ENCODE measurements at regions not wholly inside any gene's neighbourhood (a gene's known extent, or its start where the extent isn't known, plus 50 kb on each side); places are given as distances from the start of the nearest gene placed in this dataset.
"Not testable (repeated sequence)": the region's sequence is repeated elsewhere in the genome, so short reads cannot be mapped to it uniquely, and the experiment has no call there.

GRCh38 chr13:44149231-44149630 is 224.4 kb upstream of the SERP2 start:
- not testable (repeated sequence) for DNase-seq (ENCODE audit: low read depth, low spot score)

- no peak for DNase-seq (ENCODE audit: low read depth, low spot score)
Measured at GRCh38 chr13:44149821-44150220, 223.8 kb upstream of the SERP2 start.

- no peak for DNase-seq (ENCODE audit: low read depth, low spot score)
Measured at GRCh38 chr13:44151474-44151873, 222.2 kb upstream of the SERP2 start.

DNA sequence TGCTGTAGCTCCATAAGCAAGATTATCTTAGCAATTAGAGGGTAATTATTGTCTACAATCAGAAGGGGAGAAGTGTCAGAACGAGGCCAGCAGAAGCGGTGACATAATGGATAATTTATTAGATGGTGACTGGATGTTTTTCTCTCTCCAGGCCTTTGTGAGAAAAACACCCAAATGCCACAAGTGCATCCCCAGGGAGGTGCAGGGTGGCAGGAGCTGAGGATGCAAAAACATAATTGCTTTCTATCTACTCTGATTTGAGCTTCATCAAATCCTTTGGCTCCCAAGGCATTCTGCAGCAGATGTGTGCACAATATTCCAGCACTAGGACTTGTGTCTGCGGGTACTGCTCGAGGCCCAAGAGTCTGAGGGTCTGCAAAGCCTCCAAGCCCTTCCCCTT is 220.1 kb upstream of the SERP2 start:
- no peak for DNase-seq (ENCODE audit: low read depth, low spot score)

DNA sequence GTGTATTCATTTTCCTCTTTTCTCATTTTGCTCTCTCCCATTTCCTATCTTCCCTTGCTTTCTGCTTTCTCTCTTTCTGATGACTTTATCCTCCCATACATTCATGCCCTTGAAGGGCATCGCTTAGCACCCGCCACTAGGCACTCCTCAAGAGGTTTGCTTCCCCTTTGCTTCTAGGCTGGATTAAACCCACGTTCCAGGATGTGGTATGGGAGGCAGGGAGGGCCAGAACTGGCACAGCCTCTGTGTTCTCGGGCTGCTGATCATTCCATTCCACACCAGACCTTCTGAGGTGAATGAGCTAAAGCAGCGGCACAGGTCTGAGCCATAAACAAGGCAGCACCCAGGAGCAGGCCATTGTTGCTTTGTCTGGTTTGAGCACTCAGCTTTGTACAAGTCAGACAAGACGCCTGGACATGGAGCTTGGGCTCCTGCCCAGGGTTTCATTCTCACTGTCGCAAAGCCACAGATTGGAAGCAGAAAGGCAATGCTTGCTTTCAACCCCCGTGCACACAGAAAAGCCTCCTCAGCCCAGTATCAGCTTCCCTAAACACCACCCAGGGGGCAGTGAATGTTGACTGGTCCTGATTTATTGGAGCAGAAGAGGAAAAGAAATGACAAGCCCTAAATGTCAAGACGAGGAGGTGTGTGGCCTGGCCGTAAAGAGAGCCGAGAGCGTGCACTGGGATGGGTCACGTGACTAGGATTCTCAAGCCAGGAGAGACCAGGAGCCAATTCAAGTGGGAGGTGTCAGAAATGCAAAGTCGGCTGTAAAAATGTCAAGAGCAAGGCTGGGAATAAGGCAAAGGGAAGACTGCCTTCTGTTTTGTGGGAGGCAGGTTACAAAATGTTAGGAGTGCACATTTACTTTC is 218.0 kb upstream of the SERP2 start:
- DNase-seq (ENCODE audit: low read depth, low spot score) = no peak

DNA sequence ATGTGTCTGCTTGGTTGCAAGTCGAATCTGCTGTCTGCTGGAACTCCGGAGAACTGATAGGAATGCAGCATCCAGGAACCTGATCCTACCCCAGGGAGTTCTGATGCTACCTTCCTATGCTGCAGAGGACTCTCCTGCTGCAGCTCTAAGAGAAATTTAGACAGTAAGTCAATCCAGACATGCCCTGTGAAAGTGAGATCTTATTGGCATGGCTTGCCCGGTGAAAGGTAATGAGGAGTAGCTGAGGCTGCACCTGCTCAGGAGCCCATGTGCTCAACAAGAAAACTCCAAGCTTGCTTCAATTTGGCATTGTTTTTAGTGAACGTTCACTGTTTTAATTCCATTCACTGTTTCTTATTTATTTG is 217.3 kb upstream of the SERP2 start:
- DNase-seq (ENCODE audit: low read depth, low spot score) = no peak

GRCh38 chr13:44157606-44158005 is 216.0 kb upstream of the SERP2 start:
- DNase-seq (ENCODE audit: low read depth, low spot score) = no peak

GRCh38 chr13:44158098-44158521 is 215.5 kb upstream of the SERP2 start:
- no peak for DNase-seq (ENCODE audit: low read depth, low spot score)

DNA sequence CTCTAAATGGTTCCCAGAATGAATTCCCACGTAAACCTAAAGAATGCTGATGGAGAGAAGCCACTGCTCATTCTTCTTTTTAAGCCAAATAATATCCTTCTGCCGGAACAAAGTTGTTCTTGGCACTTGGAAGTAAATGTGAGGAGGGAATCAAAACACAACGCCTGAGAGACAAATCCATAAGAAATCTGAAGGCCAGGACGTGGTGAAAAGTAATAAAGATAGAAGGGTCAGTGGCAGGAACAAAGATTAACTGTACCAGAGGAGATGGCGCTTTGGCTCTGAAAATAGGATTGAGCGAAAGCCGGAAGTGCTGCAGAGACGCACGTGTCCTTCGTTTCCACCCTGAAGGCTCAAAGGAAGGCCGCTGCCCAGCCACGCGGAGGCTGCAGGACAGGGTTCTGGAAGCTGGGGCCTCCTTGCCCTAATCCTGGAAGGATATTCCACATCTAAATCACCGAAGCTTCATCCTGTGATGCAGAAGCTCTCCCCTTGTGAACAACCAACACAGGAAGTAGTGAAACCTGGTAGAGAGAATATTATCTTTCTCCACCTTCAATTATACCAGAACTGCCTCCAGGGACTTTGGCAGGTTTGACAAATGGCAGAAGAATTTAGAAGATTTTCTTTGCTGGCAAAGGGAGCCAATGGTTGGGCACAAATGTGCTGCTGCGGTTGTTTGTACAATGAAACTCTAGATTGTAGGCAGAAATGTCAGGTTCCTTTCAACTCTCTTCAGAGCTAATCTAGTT is 214.6 kb upstream of the SERP2 start:
- DNase-seq (ENCODE audit: low read depth, low spot score) = no peak

DNA sequence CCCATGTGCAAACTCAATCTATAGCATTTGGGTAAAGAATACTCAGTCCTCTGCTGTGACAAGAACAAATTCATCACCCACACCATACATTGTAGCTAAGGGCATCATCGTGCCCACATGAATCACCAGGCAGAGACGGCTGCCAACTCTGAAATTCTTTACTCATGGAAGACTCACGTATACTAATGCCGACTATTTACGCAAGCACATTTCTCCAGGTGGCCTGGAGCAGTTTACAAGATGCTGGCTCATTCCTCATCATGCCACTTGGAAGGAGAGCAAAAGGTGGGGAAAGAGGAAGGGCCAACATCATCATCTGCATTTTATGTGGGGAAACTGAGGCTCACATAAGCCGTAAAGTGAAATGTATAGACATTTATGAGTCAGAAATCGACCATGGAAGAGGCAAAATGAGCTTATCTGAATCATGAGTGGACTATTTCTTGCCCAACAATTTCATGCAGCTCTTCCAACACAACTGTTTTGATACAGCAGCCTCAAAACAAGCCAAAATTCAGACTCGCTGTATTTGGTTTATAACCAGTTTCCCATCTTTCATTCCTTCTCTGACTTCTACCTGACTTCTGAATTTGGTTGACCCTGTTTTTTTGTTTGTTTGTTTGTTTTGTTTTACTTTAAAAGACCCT is 213.9 kb upstream of the SERP2 start:
- DNase-seq (ENCODE audit: low read depth, low spot score) = no peak

GRCh38 chr13:44160591-44161191 is 212.9 kb upstream of the SERP2 start:
- no peak for DNase-seq (ENCODE audit: low read depth, low spot score)

DNA sequence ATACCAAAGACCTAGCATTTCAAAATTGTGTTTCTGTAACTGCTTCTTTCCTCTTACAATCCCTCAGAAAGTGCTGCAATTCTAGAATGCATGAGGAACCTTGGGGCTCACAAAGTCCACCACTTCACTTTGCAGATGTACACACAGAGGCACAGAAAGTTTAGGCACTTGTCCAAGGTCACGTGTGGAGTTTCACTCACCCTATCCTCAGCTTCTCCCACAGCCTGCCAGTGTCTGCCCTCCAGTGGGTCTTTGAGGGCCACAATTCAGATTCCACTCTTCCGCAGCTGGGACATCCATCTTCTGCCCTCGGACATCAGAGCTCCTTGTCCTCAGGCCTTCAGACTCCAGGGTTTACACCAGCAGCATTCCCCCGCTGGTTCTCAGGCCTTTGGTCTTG is 210.5 kb upstream of the SERP2 start:
- no peak for DNase-seq (ENCODE audit: low read depth, low spot score)

DNA sequence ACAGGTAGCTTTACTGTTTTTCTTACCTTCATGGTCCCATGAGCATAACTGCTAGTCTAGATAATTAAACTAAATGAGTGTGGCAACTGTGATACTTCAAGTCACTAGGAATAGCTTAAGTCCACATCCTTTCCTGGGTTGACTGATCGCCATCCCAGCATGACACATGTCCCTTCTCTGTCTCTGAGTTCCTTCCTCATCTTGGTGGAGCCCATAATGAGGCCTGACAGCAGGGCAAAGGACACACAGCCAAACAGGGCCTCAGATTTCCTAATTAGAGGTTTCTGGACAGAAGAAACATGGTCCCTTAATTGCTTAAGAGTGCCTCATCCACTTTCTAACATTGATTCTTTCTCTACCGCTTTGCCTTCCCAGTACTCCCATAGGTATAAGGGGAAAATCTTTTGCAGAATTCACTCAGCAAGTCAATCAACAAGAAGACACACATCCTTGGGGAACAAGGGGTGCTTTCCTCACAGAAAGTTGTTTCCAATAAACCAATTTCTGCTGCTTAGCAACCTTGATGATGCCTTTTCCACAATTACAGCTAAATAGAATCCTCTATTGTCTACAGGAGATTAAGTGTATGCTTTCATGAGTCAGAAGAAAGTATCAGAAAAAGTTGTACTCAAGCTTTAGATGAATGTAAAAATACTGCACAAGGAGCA is 208.3 kb upstream of the SERP2 start:
- DNase-seq (ENCODE audit: low read depth, low spot score) = no peak

DNA sequence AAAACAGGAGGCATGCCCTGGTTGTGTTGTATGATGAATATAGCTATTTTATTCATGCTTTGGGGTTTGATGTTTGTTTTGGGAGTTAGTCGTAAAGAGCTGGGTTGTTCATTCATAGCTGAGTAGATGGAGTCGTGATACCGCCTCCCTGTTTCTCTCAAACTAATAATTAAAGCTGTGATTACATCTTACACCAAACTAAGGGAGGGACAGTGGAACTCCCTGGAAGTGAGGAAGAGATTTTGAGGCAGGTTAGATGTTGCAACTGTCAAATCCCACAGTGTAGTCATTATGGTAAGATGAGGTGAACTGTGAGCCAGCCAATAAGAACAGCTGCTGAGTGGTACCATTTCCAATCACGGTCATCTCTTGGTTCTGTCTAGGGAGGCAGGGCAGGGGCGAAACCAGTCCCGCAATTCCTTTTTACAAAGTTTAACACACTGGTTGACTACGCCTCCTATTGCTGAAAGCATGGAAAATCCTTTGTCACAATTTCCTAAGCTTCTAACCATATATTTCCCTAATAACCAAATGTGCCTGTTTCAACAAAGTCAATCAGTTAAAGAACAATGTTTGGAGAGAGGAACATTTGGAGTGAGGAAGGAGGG is 207.6 kb upstream of the SERP2 start:
- no peak for DNase-seq (ENCODE audit: low read depth, low spot score)

- no peak for DNase-seq (ENCODE audit: low read depth, low spot score)
Measured at GRCh38 chr13:44169018-44169911, 204.4 kb upstream of the SERP2 start.

DNA sequence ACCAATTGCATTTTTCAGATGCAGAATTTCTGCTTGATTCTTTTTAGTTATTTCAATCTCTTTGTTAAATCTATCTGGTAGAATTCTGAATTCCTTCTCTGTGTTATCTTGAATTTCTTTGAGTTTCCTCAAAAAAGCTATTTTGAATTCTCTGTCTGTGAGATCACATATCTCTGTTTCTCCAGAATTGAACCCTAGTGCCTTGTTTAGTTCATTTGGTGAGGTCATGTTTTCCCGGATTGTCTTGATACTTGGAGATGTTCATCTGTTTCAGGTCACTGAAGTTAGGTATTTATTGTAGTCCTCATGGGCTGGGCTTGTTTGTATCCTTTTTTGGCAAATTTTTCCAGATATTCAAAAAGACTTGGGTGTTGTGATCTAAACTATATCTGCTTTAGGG is 202.9 kb upstream of the SERP2 start:
- no peak for DNase-seq (ENCODE audit: low read depth, low spot score)

- no peak for DNase-seq (ENCODE audit: low read depth, low spot score)
Measured at GRCh38 chr13:44171156-44171555, 202.5 kb upstream of the SERP2 start.

- DNase-seq (ENCODE audit: low read depth, low spot score) = no peak
Measured at GRCh38 chr13:44171861-44172260, 201.8 kb upstream of the SERP2 start.

- no peak for DNase-seq (ENCODE audit: low read depth, low spot score)
Measured at GRCh38 chr13:44172281-44172810, 201.3 kb upstream of the SERP2 start.
